Body of pancreas (tissue), 4 donors: ENCODE measurements at regions not wholly inside any gene's neighbourhood (a gene's known extent, or its start where the extent isn't known, plus 50 kb on each side); places are given as distances from the start of the nearest gene placed in this dataset.

ENCODE experiments used
- CTCF ChIP-seq, 7 experiments: fragments of 450-650 bp in 4 of 7; fragments of 200-600 bp in 3 of 7; sonication (generic) in 3 of 7; IDR thresholded peaks; one replicate each; pipeline ENCODE4 v1.5.1; 2016 to 2019; ENCODE audit warnings: antibody characterized with exemption in 7 of 7
- POLR2A ChIP-seq, 3 donors: fragments of 450-650 bp; IDR thresholded peaks; one replicate each; pipeline ENCODE4 v1.6.1; 2016; ENCODE audit warnings: antibody characterized with exemption in 3 of 3, mild to moderate bottlenecking in 2 of 3

GRCh38 chr7:1309290-1309689, 76.6 kb downstream of the UNCX start:
- no peak for TF ChIP-seq CTCF (IDR thresholded peaks at IDR 0.05)
- no peak for TF ChIP-seq POLR2A (IDR thresholded peaks at IDR 0.05)
